ENCODE measurements at regions not wholly inside any gene's neighbourhood (a gene's known extent, or its start where the extent isn't known, plus 50 kb on each side); places are given as distances from the start of the nearest gene placed in this dataset.
A peak's percentile ranks its signal among the peaks of the same experiment; 100 is the strongest.

DNA sequence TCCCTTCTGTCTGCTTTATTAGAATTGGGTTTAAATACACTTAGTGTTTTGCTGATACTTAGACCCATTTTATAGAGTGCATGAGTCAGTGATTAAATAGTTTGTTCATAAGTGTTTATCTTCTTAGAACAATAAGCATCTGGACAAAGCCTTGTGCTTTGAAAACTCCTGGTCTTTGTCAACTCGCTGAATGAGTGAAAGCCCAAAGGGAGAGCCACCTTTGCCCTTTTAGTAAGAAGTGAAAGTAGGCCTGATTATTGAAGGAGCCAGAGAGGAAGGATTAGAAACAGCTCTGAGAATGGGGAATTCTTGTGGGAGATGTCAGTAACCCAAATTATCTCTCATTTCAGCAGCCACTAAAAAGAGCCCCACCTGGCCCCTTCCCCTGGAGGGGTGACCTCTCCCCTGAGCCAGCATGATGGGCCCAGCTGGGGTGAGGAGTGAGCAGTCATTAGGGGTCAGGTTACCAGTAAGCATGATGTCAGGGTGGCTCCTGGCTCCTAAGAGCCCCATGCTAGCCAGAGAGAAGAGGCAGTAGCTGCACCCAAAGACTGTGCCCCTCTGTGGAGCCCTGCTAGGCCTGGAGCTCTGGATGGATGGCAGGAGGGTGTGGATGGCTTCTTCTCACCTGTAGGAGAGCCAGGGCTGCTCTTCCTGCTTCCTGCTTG lies 125.1 kb upstream of the E2F8 start:
- Histone ChIP-seq H3K36me3 (replicated peaks in 1 of 2; ENCODE audit: insufficient read depth in 1 of 2, low read depth in 2 of 2) (no peaks in the 10 kb centered on the region), H3K4me1 (peaks cover 6% of the 10 kb centered on the region), H3K27ac (no peak overlapping the region), H3K9me3 (no peaks in the 10 kb centered on the region), H3K4me3 (no peak overlapping the region), H3K27me3 (no peaks in the 10 kb centered on the region)
- DNase-seq (no peak), ATAC-seq (no peak)
- 64 to 85% methylated on average over 1 of the region's 1 CpG for WGBS, 2 donors
- TF ChIP-seq, protein P1, sequence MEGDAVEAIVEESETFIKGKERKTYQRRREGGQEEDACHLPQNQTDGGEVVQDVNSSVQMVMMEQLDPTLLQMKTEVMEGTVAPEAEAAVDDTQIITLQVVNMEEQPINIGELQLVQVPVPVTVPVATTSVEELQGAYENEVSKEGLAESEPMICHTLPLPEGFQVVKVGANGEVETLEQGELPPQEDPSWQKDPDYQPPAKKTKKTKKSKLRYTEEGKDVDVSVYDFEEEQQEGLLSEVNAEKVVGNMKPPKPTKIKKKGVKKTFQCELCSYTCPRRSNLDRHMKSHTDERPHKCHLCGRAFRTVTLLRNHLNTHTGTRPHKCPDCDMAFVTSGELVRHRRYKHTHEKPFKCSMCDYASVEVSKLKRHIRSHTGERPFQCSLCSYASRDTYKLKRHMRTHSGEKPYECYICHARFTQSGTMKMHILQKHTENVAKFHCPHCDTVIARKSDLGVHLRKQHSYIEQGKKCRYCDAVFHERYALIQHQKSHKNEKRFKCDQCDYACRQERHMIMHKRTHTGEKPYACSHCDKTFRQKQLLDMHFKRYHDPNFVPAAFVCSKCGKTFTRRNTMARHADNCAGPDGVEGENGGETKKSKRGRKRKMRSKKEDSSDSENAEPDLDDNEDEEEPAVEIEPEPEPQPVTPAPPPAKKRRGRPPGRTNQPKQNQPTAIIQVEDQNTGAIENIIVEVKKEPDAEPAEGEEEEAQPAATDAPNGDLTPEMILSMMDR (IDR thresholded peaks at IDR 0.05): no peak
- no peak for TF ChIP-seq POLR2A (IDR thresholded peaks at IDR 0.05)
- intact Hi-C loops (cut with DNase I): no loop called here

DNA sequence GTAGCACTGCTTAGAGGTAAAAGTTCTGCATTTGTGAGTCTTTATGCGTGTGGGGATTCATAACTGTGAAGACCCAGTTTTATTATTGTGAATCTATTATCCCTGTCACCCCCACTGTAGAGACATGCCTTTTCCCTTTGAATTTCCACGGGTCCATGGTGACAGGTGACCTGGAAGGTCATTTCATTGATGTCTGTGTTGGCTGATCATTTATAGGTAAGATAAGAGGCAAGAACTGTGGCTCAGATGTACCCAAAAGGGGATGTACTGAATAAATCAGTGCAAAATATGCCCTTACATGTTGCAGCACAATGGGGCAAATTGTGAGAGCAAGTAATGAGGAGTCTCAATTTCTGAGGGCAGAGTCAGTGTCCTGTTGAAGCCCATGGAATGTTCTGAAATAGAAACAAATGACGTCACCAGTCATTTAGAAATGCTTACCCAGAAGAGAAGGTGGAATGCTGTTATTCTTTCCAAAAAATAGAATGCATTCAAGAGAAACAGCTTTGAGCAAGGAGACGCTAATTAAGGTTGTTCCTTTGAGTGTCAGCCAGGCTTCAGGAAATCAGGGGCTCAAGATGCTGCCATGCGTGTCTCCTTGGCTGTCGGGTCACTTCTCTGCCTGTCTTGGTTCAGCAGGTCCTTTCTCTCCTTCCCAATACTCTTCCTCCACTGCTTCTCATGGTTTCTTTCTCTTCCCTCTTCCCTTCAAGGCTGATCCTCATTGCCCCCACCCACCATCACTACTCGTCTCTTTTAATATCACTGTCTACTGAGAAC lies 118.7 kb upstream of the E2F8 start:
- TF ChIP-seq, protein P1 (IDR thresholded peaks at IDR 0.05): no peak
- no peak for TF ChIP-seq POLR2A (IDR thresholded peaks at IDR 0.05)
- 76 to 81% methylated on average over 7 of the region's 7 CpGs for WGBS, 2 donors
- ATAC-seq (no peak), DNase-seq (no peak)
- intact Hi-C loops (cut with DNase I): no loop called here
- no peaks in the 10 kb centered on the region for H3K9me3 ChIP-seq
- no peaks in the 10 kb centered on the region for H3K36me3 ChIP-seq (replicated peaks in 1 of 2; ENCODE audit: insufficient read depth in 1 of 2, low read depth in 2 of 2)
- H3K27ac ChIP-seq: no peak overlapping the region
- no peaks in the 10 kb centered on the region for H3K27me3 ChIP-seq
- peaks cover 6% of the 10 kb centered on the region for H3K4me1 ChIP-seq
- no peak overlapping the region for H3K4me3 ChIP-seq

DNA sequence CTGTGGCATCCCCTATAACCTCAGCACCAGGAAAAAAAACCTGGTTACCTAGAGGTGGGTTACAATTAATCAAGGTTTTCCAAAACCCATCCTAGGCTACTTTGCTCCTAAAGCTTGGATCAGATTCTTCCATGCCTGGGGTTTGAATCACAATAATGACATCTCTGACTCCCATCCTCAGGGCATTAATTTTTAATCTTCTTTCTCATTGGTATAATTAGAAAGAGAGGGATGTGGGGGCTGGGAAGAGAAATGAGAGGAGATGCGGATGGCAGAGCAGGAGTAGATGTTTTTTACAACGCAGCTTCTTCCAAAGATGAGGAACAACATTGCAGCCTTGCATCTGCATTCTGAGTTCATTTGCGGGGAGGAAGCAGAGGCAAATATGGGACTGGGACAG lies 117.2 kb upstream of the E2F8 start:
- no peak overlapping the region for H3K27ac ChIP-seq

DNA sequence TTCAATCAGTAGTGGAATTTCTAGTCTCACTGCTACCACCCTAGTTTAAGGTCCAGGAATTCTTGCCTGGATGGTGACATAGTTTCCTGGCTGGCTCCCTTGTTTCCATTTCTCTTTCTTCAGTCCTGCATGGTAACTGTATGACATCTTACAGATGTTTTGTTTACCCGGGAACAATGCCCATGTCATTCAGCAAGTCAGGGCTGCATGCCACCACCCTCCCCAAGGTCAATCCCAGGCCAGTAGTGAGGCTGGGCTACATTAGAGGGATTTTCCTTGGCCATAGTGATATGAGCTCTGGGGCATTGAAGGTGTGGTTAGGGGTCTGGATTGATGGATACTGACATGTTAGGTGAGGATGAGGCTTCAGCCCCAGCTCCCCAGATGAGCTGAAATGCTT lies 114.9 kb upstream of the E2F8 start:
- peak in 1 of 4 donors; percentile 23 for DNase-seq
- intact Hi-C loops (cut with DNase I): no loop called here
- H3K27ac ChIP-seq: no peak overlapping the region
- no peaks in the 10 kb centered on the region for H3K27me3 ChIP-seq
- H3K4me3 ChIP-seq: no peak overlapping the region
- TF ChIP-seq POLR2A (IDR thresholded peaks at IDR 0.05): no peak
- TF ChIP-seq, protein P1 (IDR thresholded peaks at IDR 0.05): no peak
- ATAC-seq: no peak
- peaks cover 4% of the 10 kb centered on the region for H3K4me1 ChIP-seq
- 23 to 32% methylated on average over 1 of the region's 1 CpG for whole genome bisulfite sequencing, 2 donors
- no peaks in the 10 kb centered on the region for H3K36me3 ChIP-seq (replicated peaks in 1 of 2; ENCODE audit: insufficient read depth in 1 of 2, low read depth in 2 of 2)
- H3K9me3 ChIP-seq: no peaks in the 10 kb centered on the region

More for the DNA sequence above, 117.2 kb upstream of the E2F8 start:
- no peaks in the 10 kb centered on the region for H3K36me3 ChIP-seq (replicated peaks in 1 of 2; ENCODE audit: insufficient read depth in 1 of 2, low read depth in 2 of 2)
- intact Hi-C loops (cut with DNase I): no loop called here
- ATAC-seq (no peak), DNase-seq (no peak)
- H3K4me3 ChIP-seq: no peak overlapping the region
- H3K9me3 ChIP-seq: no peaks in the 10 kb centered on the region
- no peaks in the 10 kb centered on the region for H3K4me1 ChIP-seq
- TF ChIP-seq, protein P1 (IDR thresholded peaks at IDR 0.05): no peak
- TF ChIP-seq POLR2A (IDR thresholded peaks at IDR 0.05): no peak
- WGBS, 2 donors: 93 to 94% methylated on average over 3 of the region's 3 CpGs
- H3K27me3 ChIP-seq: no peaks in the 10 kb centered on the region
